GM23248 (cell line): ENCODE measurements at regions not wholly inside any gene's neighbourhood (a gene's known extent, or its start where the extent isn't known, plus 50 kb on each side); places are given as distances from the start of the nearest gene placed in this dataset.
"Not testable (repeated sequence)": the region's sequence is repeated elsewhere in the genome, so short reads cannot be mapped to it uniquely, and the experiment has no call there.

Source experiments
- DNase-seq: peaks from one replicate; pipeline ENCODE4 v3.0.0-alpha.2; 2015
- H2AFZ ChIP-seq: fragments of 200-600 bp; sonication (generic); 2 replicates; pipeline ENCODE4 v1.6.1; 2016; ENCODE audit warnings: antibody characterized with exemption
- H3F3A ChIP-seq: fragments of 200-600 bp; sonication (generic); 2 replicates; pipeline ENCODE4 v1.6.1; 2016; ENCODE audit warnings: mild to moderate bottlenecking, antibody characterized with exemption, mixed run types; ENCODE audit not compliant: insufficient read depth
- H3K27ac ChIP-seq: fragments of 200-600 bp; sonication (generic); 2 replicates; pipeline ENCODE4 v1.5.1; 2016; ENCODE audit warnings: mild to moderate bottlenecking
- H3K27me3 ChIP-seq: fragments of 200-600 bp; sonication (generic); replicated peaks from 2 replicates; pipeline ENCODE4 v1.6.1; 2016; ENCODE audit warnings: mild to moderate bottlenecking; ENCODE audit not compliant: insufficient read depth
- H3K36me3 ChIP-seq: fragments of 200-600 bp; sonication (generic); 2 replicates; pipeline ENCODE4 v1.6.1; 2016; ENCODE audit warnings: low read depth, mild to moderate bottlenecking
- H3K4me1 ChIP-seq: fragments of 200-600 bp; sonication (generic); 2 replicates; pipeline ENCODE4 v1.6.1; 2016; ENCODE audit warnings: mild to moderate bottlenecking; ENCODE audit not compliant: insufficient read depth
- H3K4me2 ChIP-seq: fragments of 200-600 bp; sonication (generic); one replicate; pipeline ENCODE4 v1.6.1; 2016; ENCODE audit warnings: mild to moderate bottlenecking; ENCODE audit not compliant: unreplicated experiment
- H3K4me3 ChIP-seq: fragments of 200-600 bp; sonication (generic); 2 replicates; pipeline ENCODE4 v1.5.1; 2016; ENCODE audit warnings: mild to moderate bottlenecking
- H3K79me2 ChIP-seq: fragments of 200-600 bp; sonication (generic); 2 replicates; pipeline ENCODE4 v1.6.1; 2016; ENCODE audit warnings: mild to moderate bottlenecking; ENCODE audit not compliant: insufficient read depth
- H3K9ac ChIP-seq: fragments of 200-600 bp; sonication (generic); 2 replicates; pipeline ENCODE4 v1.6.1; 2016; ENCODE audit warnings: mild to moderate bottlenecking
- H3K9me2 ChIP-seq: fragments of 200-600 bp; sonication (generic); 2 replicates; pipeline ENCODE4 v1.6.1; 2016; ENCODE audit warnings: mixed run types, mild to moderate bottlenecking, moderate library complexity; ENCODE audit not compliant: insufficient read depth
- H3K9me3 ChIP-seq: fragments of 200-600 bp; sonication (generic); one replicate; pipeline ENCODE4 v1.6.1; 2017; ENCODE audit warnings: low read depth
- H4K20me1 ChIP-seq: fragments of 200-600 bp; sonication (generic); 2 replicates; pipeline ENCODE4 v1.6.0; 2016; ENCODE audit not compliant: insufficient read depth
- EZH2 ChIP-seq: fragments of 200-600 bp; sonication (generic); IDR thresholded peaks from 2 replicates; pipeline ENCODE4 v1.6.1; 2018; ENCODE audit warnings: antibody characterized with exemption, mild to moderate bottlenecking; ENCODE audit not compliant: insufficient read depth, poor library complexity, severe bottlenecking
- EZH2phosphoT487 ChIP-seq: fragments of 200-600 bp; sonication (generic); IDR thresholded peaks from 2 replicates; pipeline ENCODE4 v1.6.1; 2018; ENCODE audit warnings: antibody characterized with exemption, moderate library complexity, mild to moderate bottlenecking, low read depth; ENCODE audit not compliant: insufficient read depth
- WGBS, 2 experiments: methylation state at CpG; one replicate each; pipeline ENCODE4 v1.1.6; 2015 to 2017; ENCODE audit warnings: low lambda C conversion rate in 2 of 2, low coverage in 1 of 2; ENCODE audit errors: missing lambda C conversion rate in 2 of 2; 5-methylcytosine and 5-hydroxymethylcytosine counted together
- in situ Hi-C: fragments of 300-500 bp; cut with MboI; formaldehyde crosslinking; loops from 2 replicates; pipeline ENCODE4 v1.15.0; 2020

- Histone ChIP-seq H3K27me3 (no peaks in the 10 kb centered on the region), H3K4me3 (no peak overlapping the region), H3F3A (no peaks in the 10 kb centered on the region), H3K4me1 (no peaks in the 10 kb centered on the region), H3K79me2 (no peaks in the 10 kb centered on the region), H3K9me2 (no peaks in the 10 kb centered on the region), H3K9me3 (no peaks in the 10 kb centered on the region), H3K9ac (no peak overlapping the region), H2AFZ (no peak overlapping the region), H3K27ac (no peak overlapping the region), H3K36me3 (no peaks in the 10 kb centered on the region), H4K20me1 (no peaks in the 10 kb centered on the region), H3K4me2 (no peak overlapping the region)
- in situ Hi-C loops = no loop called here
- no peak for TF ChIP-seq EZH2phosphoT487
- TF ChIP-seq EZH2 = no peak
- DNase-seq = no peak
Observed at GRCh38 chr20:19841740-19842139, 83.7 kb downstream of the RIN2 start.

- H3K4me2 ChIP-seq, H3K79me2 ChIP-seq, H3K27ac ChIP-seq, DNase-seq, H3K9me3 ChIP-seq, H3F3A ChIP-seq, H3K4me3 ChIP-seq, H3K9me2 ChIP-seq, in situ Hi-C loops, H3K4me1 ChIP-seq, H2AFZ ChIP-seq, H3K9ac ChIP-seq, H4K20me1 ChIP-seq, H3K36me3 ChIP-seq, H3K27me3 ChIP-seq: not testable (repeated sequence)
Observed at GRCh38 chr20:19844850-19845249, 86.8 kb downstream of the RIN2 start.

GRCh38 chr20:19847383-19847782, 89.3 kb downstream of the RIN2 start:
- no peak for DNase-seq
- no peaks in the 10 kb centered on the region for H3K79me2 ChIP-seq
- H3K9me2 ChIP-seq = no peaks in the 10 kb centered on the region
- no peak overlapping the region for H3K4me2 ChIP-seq
- H4K20me1 ChIP-seq = no peaks in the 10 kb centered on the region
- H3K27me3 ChIP-seq = no peaks in the 10 kb centered on the region
- WGBS, 2 experiments = 82 to 87% methylated on average over 3 of the region's 3 CpGs
- in situ Hi-C loops = no loop called here
- no peak overlapping the region for H2AFZ ChIP-seq
- TF ChIP-seq EZH2 (no peak), EZH2phosphoT487 (no peak)
- no peaks in the 10 kb centered on the region for H3K36me3 ChIP-seq
- H3K9me3 ChIP-seq = no peaks in the 10 kb centered on the region
- no peak overlapping the region for H3K4me3 ChIP-seq
- no peak overlapping the region for H3K27ac ChIP-seq
- H3K4me1 ChIP-seq = peaks cover 12% of the 10 kb centered on the region
- H3K9ac ChIP-seq = no peak overlapping the region
- 0 out of 2 replicates have a peak, but pooled peaks cover 9% of the 10 kb centered on the region for H3F3A ChIP-seq

GRCh38 chr20:19849341-19850197, 91.5 kb downstream of the RIN2 start:
- peak overlapping the region; percentile 31 for H3K4me2 ChIP-seq
- peak overlapping the region; percentile 29 for H3K9ac ChIP-seq
- peak overlapping the region; percentile 71 for H2AFZ ChIP-seq
- H3F3A ChIP-seq = 0 out of 2 replicates have a peak, but pooled peaks cover 9% of the 10 kb centered on the region
- no peaks in the 10 kb centered on the region for H3K9me3 ChIP-seq
- H3K36me3 ChIP-seq = no peaks in the 10 kb centered on the region
- H3K4me3 ChIP-seq = no peak overlapping the region
- no peak overlapping the region for H3K27ac ChIP-seq
- no peaks in the 10 kb centered on the region for H4K20me1 ChIP-seq
- 39 to 45% methylated on average over 14 of the region's 14 CpGs for WGBS, 2 experiments
- no peaks in the 10 kb centered on the region for H3K27me3 ChIP-seq
- H3K4me1 ChIP-seq = peaks cover 12% of the 10 kb centered on the region
- peak; percentile 8 for DNase-seq
- no peaks in the 10 kb centered on the region for H3K79me2 ChIP-seq
- no peaks in the 10 kb centered on the region for H3K9me2 ChIP-seq
- TF ChIP-seq EZH2phosphoT487 = no peak
- in situ Hi-C loops = no loop called here

- no peaks in the 10 kb centered on the region for H3K36me3 ChIP-seq
- no peaks in the 10 kb centered on the region for H3K9me3 ChIP-seq
- H3F3A ChIP-seq = 0 out of 2 replicates have a peak, but pooled peaks cover 9% of the 10 kb centered on the region
- H3K4me3 ChIP-seq = no peak overlapping the region
- TF ChIP-seq EZH2phosphoT487 = no peak
- TF ChIP-seq EZH2 = no peak
- peak overlapping the region; percentile 71; the same call in 1 of the 2 replicates for H2AFZ ChIP-seq
- H3K27ac ChIP-seq = no peak overlapping the region
- no peak overlapping the region for H3K4me2 ChIP-seq
- WGBS, 2 experiments = 66 to 76% methylated on average over 4 of the region's 4 CpGs
- H3K79me2 ChIP-seq = no peaks in the 10 kb centered on the region
- H3K9ac ChIP-seq = peak overlapping the region; percentile 29; the same call in 1 of the 2 replicates
- H3K4me1 ChIP-seq = peaks cover 12% of the 10 kb centered on the region
- H3K27me3 ChIP-seq = no peaks in the 10 kb centered on the region
- no peaks in the 10 kb centered on the region for H3K9me2 ChIP-seq
- in situ Hi-C loops = no loop called here
- no peaks in the 10 kb centered on the region for H4K20me1 ChIP-seq
- DNase-seq = no peak
Observed at GRCh38 chr20:19850198-19850533, 92.1 kb downstream of the RIN2 start.
